Activated T-cell treated with anti-CD3 and anti-CD28 coated beads for 48 hours (primary cell): ENCODE measurements at regions not wholly inside any gene's neighbourhood (a gene's known extent, or its start where the extent isn't known, plus 50 kb on each side); places are given as distances from the start of the nearest gene placed in this dataset.
"Not testable (repeated sequence)": the region's sequence is repeated elsewhere in the genome, so short reads cannot be mapped to it uniquely, and the experiment has no call there.

Source experiments
- DNase-seq: peaks from one replicate; pipeline ENCODE4 v3.0.0-alpha.2; 2020; ENCODE audit warnings: low read depth

GRCh38 chr14:106613256-106613655 lies 1086.9 kb downstream of the TMEM121 start:
- DNase-seq, result no peak

- peak; percentile 87 for DNase-seq
Measured at GRCh38 chr14:106618471-106618951, 1092.1 kb downstream of the TMEM121 start.

GRCh38 chr14:106619606-106620005 lies 1093.2 kb downstream of the TMEM121 start:
- DNase-seq, result no peak

GRCh38 chr14:106620368-106620767 lies 1094.0 kb downstream of the TMEM121 start:
- no peak for DNase-seq

GRCh38 chr14:106622200-106622745 lies 1095.9 kb downstream of the TMEM121 start:
- DNase-seq, result no peak

- DNase-seq, result no peak
Measured at GRCh38 chr14:106625186-106625585, 1098.8 kb downstream of the TMEM121 start.

GRCh38 chr14:106626469-106626868 lies 1100.1 kb downstream of the TMEM121 start:
- DNase-seq, result not testable (repeated sequence)

- DNase-seq, result peak; percentile 62
Measured at GRCh38 chr14:106626942-106627588, 1100.7 kb downstream of the TMEM121 start.

- DNase-seq, result no peak
Measured at GRCh38 chr14:106631879-106632278, 1105.5 kb downstream of the TMEM121 start.

GRCh38 chr14:106633721-106634120 lies 1107.3 kb downstream of the TMEM121 start:
- no peak for DNase-seq

GRCh38 chr14:106635569-106635968 lies 1109.2 kb downstream of the TMEM121 start:
- no peak for DNase-seq

- DNase-seq, result not testable (repeated sequence)
Measured at GRCh38 chr14:106638786-106639452, 1112.5 kb downstream of the TMEM121 start.

GRCh38 chr14:106642090-106642489 lies 1115.7 kb downstream of the TMEM121 start:
- no peak for DNase-seq

GRCh38 chr14:106642971-106643370 lies 1116.6 kb downstream of the TMEM121 start:
- DNase-seq, result not testable (repeated sequence)

- not testable (repeated sequence) for DNase-seq
Measured at GRCh38 chr14:106648874-106649273, 1122.5 kb downstream of the TMEM121 start.

GRCh38 chr14:106651016-106651415 lies 1124.6 kb downstream of the TMEM121 start:
- DNase-seq, result no peak

- DNase-seq, result no peak
Measured at GRCh38 chr14:106652494-106652893, 1126.1 kb downstream of the TMEM121 start.

- peak; percentile 30 for DNase-seq
Measured at GRCh38 chr14:106657460-106657859, 1131.1 kb downstream of the TMEM121 start.

GRCh38 chr14:106658066-106658860 lies 1131.9 kb downstream of the TMEM121 start:
- DNase-seq, result not testable (repeated sequence)

- DNase-seq, result peak; percentile 12
Measured at GRCh38 chr14:106661561-106661960, 1135.2 kb downstream of the TMEM121 start.

- no peak for DNase-seq
Measured at GRCh38 chr14:106662936-106663550, 1136.7 kb downstream of the TMEM121 start.
